ENCODE measurements at regions not wholly inside any gene's neighbourhood (a gene's known extent, or its start where the extent isn't known, plus 50 kb on each side); places are given as distances from the start of the nearest gene placed in this dataset.

GRCh38 chr15:36370051-36370730, 209.2 kb upstream of the CDIN1 start:
- Histone ChIP-seq H3K36me3 (ENCODE audit: insufficient read depth, low read length) (no peaks in the 10 kb centered on the region), H3K4me3 (ENCODE audit: low read depth in 1 of 2, low read length in 2 of 2) (no peak overlapping the region), H2AFZ (ENCODE audit: low read depth, low read length) (no peak overlapping the region), H3K27me3 (ENCODE audit: insufficient read depth, low read length, poor library complexity) (no peaks in the 10 kb centered on the region), H3K27ac (ENCODE audit: low read length) (no peak overlapping the region), H3K79me2 (ENCODE audit: insufficient read depth, low read length) (no peaks in the 10 kb centered on the region), H3K4me1 (ENCODE audit: insufficient read depth, low read length) (no peaks in the 10 kb centered on the region), H3K9ac (ENCODE audit: low read depth, low read length) (no peak overlapping the region), H3K4me2 (ENCODE audit: insufficient read depth, low read length) (no peak overlapping the region), H4K20me1 (ENCODE audit: insufficient read depth, low read length) (no peaks in the 10 kb centered on the region), H3K9me3 (ENCODE audit: insufficient read depth, low read length, severe bottlenecking) (no peaks in the 10 kb centered on the region)
- DNase-seq (no peak), ATAC-seq (ENCODE audit: insufficient read depth, low read depth) (no peak)
- TF ChIP-seq EZH2 (IDR thresholded peaks at IDR 0.05; ENCODE audit: borderline replicate concordance, low read depth, low read length, severe bottlenecking) (no peak), CTCF (IDR thresholded peaks at IDR 0.05; ENCODE audit: borderline replicate concordance, extremely low read depth, low read length, poor library complexity, severe bottlenecking) (no peak)

- Histone ChIP-seq H3K4me2 (ENCODE audit: insufficient read depth, low read length) (no peak overlapping the region), H4K20me1 (ENCODE audit: insufficient read depth, low read length) (no peaks in the 10 kb centered on the region), H3K36me3 (ENCODE audit: insufficient read depth, low read length) (no peaks in the 10 kb centered on the region), H2AFZ (ENCODE audit: low read depth, low read length) (no peak overlapping the region), H3K4me3 (ENCODE audit: low read depth in 1 of 2, low read length in 2 of 2) (no peak overlapping the region), H3K79me2 (ENCODE audit: insufficient read depth, low read length) (no peaks in the 10 kb centered on the region), H3K9me3 (ENCODE audit: insufficient read depth, low read length, severe bottlenecking) (no peaks in the 10 kb centered on the region), H3K27ac (ENCODE audit: low read length) (no peak overlapping the region), H3K9ac (ENCODE audit: low read depth, low read length) (no peak overlapping the region), H3K27me3 (ENCODE audit: insufficient read depth, low read length, poor library complexity) (no peaks in the 10 kb centered on the region), H3K4me1 (ENCODE audit: insufficient read depth, low read length) (no peaks in the 10 kb centered on the region)
- TF ChIP-seq EZH2 (IDR thresholded peaks at IDR 0.05; ENCODE audit: borderline replicate concordance, low read depth, low read length, severe bottlenecking) (no peak), CTCF (IDR thresholded peaks at IDR 0.05; ENCODE audit: borderline replicate concordance, extremely low read depth, low read length, poor library complexity, severe bottlenecking) (no peak)
- no peak for DNase-seq
- ATAC-seq (ENCODE audit: insufficient read depth, low read depth): no peak
These were observed 208.7 kb upstream of the CDIN1 start for GRCh38 chr15:36370731-36371112.

- no peak overlapping the region for H3K27ac ChIP-seq (ENCODE audit: low read length)
- H3K4me3 ChIP-seq (ENCODE audit: low read depth in 1 of 2, low read length in 2 of 2): no peak overlapping the region
- TF ChIP-seq CTCF (IDR thresholded peaks at IDR 0.05; ENCODE audit: borderline replicate concordance, extremely low read depth, low read length, poor library complexity, severe bottlenecking) (no peak), EZH2 (IDR thresholded peaks at IDR 0.05; ENCODE audit: borderline replicate concordance, low read depth, low read length, severe bottlenecking) (no peak)
- H2AFZ ChIP-seq (ENCODE audit: low read depth, low read length): no peak overlapping the region
- H3K36me3 ChIP-seq (ENCODE audit: insufficient read depth, low read length): no peaks in the 10 kb centered on the region
- no peaks in the 10 kb centered on the region for H3K79me2 ChIP-seq (ENCODE audit: insufficient read depth, low read length)
- DNase-seq (no peak), ATAC-seq (ENCODE audit: insufficient read depth, low read depth) (no peak)
- H3K9ac ChIP-seq (ENCODE audit: low read depth, low read length): no peak overlapping the region
- H3K27me3 ChIP-seq (ENCODE audit: insufficient read depth, low read length, poor library complexity): no peaks in the 10 kb centered on the region
- no peaks in the 10 kb centered on the region for H4K20me1 ChIP-seq (ENCODE audit: insufficient read depth, low read length)
- no peak overlapping the region for H3K4me2 ChIP-seq (ENCODE audit: insufficient read depth, low read length)
- H3K9me3 ChIP-seq (ENCODE audit: insufficient read depth, low read length, severe bottlenecking): no peaks in the 10 kb centered on the region
- no peaks in the 10 kb centered on the region for H3K4me1 ChIP-seq (ENCODE audit: insufficient read depth, low read length)
These were observed 207.9 kb upstream of the CDIN1 start for GRCh38 chr15:36371509-36371908.

Data from DND-41 (cell line).